ENCODE measurements at regions not wholly inside any gene's neighbourhood (a gene's known extent, or its start where the extent isn't known, plus 50 kb on each side); places are given as distances from the start of the nearest gene placed in this dataset.

DNA sequence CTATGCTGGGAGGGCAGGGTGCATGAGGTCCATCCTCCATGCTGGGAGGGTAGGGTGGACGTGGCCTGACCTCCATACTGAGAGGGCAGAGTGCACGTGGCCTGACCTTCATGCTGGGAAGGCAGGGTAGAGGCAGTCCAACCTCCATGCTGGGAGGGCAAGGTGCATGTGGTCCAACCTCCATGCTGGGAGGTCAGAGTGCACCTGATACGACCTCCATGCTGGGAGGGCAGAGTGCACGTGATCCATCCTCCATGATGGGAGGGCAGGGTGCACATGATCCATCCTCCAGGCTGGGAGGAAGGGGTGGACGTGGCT is 622.2 kb downstream of the BRD1 start:
- TF ChIP-seq, protein P1, sequence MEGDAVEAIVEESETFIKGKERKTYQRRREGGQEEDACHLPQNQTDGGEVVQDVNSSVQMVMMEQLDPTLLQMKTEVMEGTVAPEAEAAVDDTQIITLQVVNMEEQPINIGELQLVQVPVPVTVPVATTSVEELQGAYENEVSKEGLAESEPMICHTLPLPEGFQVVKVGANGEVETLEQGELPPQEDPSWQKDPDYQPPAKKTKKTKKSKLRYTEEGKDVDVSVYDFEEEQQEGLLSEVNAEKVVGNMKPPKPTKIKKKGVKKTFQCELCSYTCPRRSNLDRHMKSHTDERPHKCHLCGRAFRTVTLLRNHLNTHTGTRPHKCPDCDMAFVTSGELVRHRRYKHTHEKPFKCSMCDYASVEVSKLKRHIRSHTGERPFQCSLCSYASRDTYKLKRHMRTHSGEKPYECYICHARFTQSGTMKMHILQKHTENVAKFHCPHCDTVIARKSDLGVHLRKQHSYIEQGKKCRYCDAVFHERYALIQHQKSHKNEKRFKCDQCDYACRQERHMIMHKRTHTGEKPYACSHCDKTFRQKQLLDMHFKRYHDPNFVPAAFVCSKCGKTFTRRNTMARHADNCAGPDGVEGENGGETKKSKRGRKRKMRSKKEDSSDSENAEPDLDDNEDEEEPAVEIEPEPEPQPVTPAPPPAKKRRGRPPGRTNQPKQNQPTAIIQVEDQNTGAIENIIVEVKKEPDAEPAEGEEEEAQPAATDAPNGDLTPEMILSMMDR (IDR thresholded peaks at IDR 0.05; ENCODE audit: insufficient read depth, low read length, poor library complexity, severe bottlenecking): no peak
- TF ChIP-seq EZH2phosphoT487 (conservative IDR thresholded peaks at IDR 0.05; ENCODE audit: low read length): no peak
